HUDEP-2 (cell line): ENCODE measurements at regions not wholly inside any gene's neighbourhood (a gene's known extent, or its start where the extent isn't known, plus 50 kb on each side); places are given as distances from the start of the nearest gene placed in this dataset.

Experiments
- DNase-seq, 76 experiments: peaks; one replicate each; lab custom pipeline; 2025; ENCODE audit not compliant: unreplicated experiment in 76 of 76; lab: John Stamatoyannopoulos, UW

GRCh38 chr3:106765342-106765741 is 611.9 kb upstream of the CCDC54 start:
- no peak for DNase-seq

GRCh38 chr3:106768941-106769480 is 608.2 kb upstream of the CCDC54 start:
- DNase-seq: no peak

GRCh38 chr3:106773795-106774194 is 603.4 kb upstream of the CCDC54 start:
- DNase-seq: no peak

- no peak for DNase-seq
Measured at GRCh38 chr3:106783231-106783630, 594.0 kb upstream of the CCDC54 start.

GRCh38 chr3:106789276-106789675 is 588.0 kb upstream of the CCDC54 start:
- DNase-seq: no peak

- no peak for DNase-seq
Measured at GRCh38 chr3:106792716-106793115, 584.5 kb upstream of the CCDC54 start.

- DNase-seq: no peak
Measured at GRCh38 chr3:106794442-106794841, 582.8 kb upstream of the CCDC54 start.

- no peak for DNase-seq
Measured at GRCh38 chr3:106795553-106795952, 581.7 kb upstream of the CCDC54 start.

GRCh38 chr3:106797461-106797860 is 579.8 kb upstream of the CCDC54 start:
- no peak for DNase-seq

GRCh38 chr3:106805625-106806024 is 571.6 kb upstream of the CCDC54 start:
- no peak for DNase-seq

- DNase-seq: no peak
Measured at GRCh38 chr3:106806964-106807363, 570.3 kb upstream of the CCDC54 start.

- no peak for DNase-seq
Measured at GRCh38 chr3:106809041-106809440, 568.2 kb upstream of the CCDC54 start.

GRCh38 chr3:106809623-106810299 is 567.5 kb upstream of the CCDC54 start:
- DNase-seq: no peak

- no peak for DNase-seq
Measured at GRCh38 chr3:106810300-106810875, 566.9 kb upstream of the CCDC54 start.

- DNase-seq: no peak
Measured at GRCh38 chr3:106811376-106811775, 565.9 kb upstream of the CCDC54 start.

- DNase-seq: no peak
Measured at GRCh38 chr3:106813742-106814141, 563.5 kb upstream of the CCDC54 start.

GRCh38 chr3:106814231-106814630 is 563.0 kb upstream of the CCDC54 start:
- DNase-seq: no peak

- DNase-seq: no peak
Measured at GRCh38 chr3:106816838-106817237, 560.4 kb upstream of the CCDC54 start.

GRCh38 chr3:106817706-106818105 is 559.5 kb upstream of the CCDC54 start:
- no peak for DNase-seq

- DNase-seq: no peak
Measured at GRCh38 chr3:106819440-106819839, 557.8 kb upstream of the CCDC54 start.

- DNase-seq: no peak
Measured at GRCh38 chr3:106820726-106821362, 556.4 kb upstream of the CCDC54 start.

GRCh38 chr3:106821801-106822200 is 555.4 kb upstream of the CCDC54 start:
- no peak for DNase-seq
